MM.1S (cell line): ENCODE measurements at regions not wholly inside any gene's neighbourhood (a gene's known extent, or its start where the extent isn't known, plus 50 kb on each side); places are given as distances from the start of the nearest gene placed in this dataset.
"Not testable (repeated sequence)": the region's sequence is repeated elsewhere in the genome, so short reads cannot be mapped to it uniquely, and the experiment has no call there.

ENCODE experiments used
- DNase-seq: peaks from one replicate; pipeline ENCODE4 v3.0.0-alpha.2; 2015
- H2AFZ ChIP-seq: fragments of 300-600 bp; sonication (generic); 2 replicates; pipeline ENCODE4 v1.6.0; 2016; ENCODE audit warnings: antibody characterized with exemption, low read length
- H3F3A ChIP-seq: fragments of 300-600 bp; sonication (generic); 2 replicates; pipeline ENCODE4 v1.6.1; 2016; ENCODE audit warnings: mild to moderate bottlenecking, antibody characterized with exemption, low read length, moderate library complexity, mixed read lengths; ENCODE audit not compliant: insufficient read depth
- H3K27ac ChIP-seq: fragments of 300-600 bp; sonication (generic); 2 replicates; pipeline ENCODE4 v1.5.1; 2016; ENCODE audit warnings: mild to moderate bottlenecking, low read length
- H3K27me3 ChIP-seq: fragments of 300-600 bp; sonication (generic); replicated peaks from 2 replicates; pipeline ENCODE4 v1.6.0; 2016; ENCODE audit warnings: low read length; ENCODE audit not compliant: insufficient read depth
- H3K36me3 ChIP-seq: fragments of 300-600 bp; sonication (generic); replicated peaks from 2 replicates; pipeline ENCODE4 v1.6.1; 2016; ENCODE audit warnings: mild to moderate bottlenecking, low read length, mixed read lengths; ENCODE audit not compliant: insufficient read depth
- H3K4me1 ChIP-seq: fragments of 300-600 bp; sonication (generic); 2 replicates; pipeline ENCODE4 v1.6.1; 2016; ENCODE audit warnings: low read length, mixed read lengths
- H3K4me2 ChIP-seq: fragments of 300-600 bp; sonication (generic); 2 replicates; pipeline ENCODE4 v1.6.0; 2016; ENCODE audit warnings: low read depth, low read length
- H3K4me3 ChIP-seq: fragments of 300-600 bp; sonication (generic); 2 replicates; pipeline ENCODE4 v1.5.1; 2016; ENCODE audit warnings: low read length, mixed read lengths
- H3K79me2 ChIP-seq: fragments of 300-600 bp; sonication (generic); 2 replicates; pipeline ENCODE4 v1.6.1; 2016; ENCODE audit warnings: mixed run types, low read length, mixed read lengths
- H3K9ac ChIP-seq: fragments of 300-600 bp; sonication (generic); 2 replicates; pipeline ENCODE4 v1.6.1; 2016; ENCODE audit warnings: low read length, mixed read lengths
- H3K9me2 ChIP-seq: fragments of 300-600 bp; sonication (generic); replicated peaks from 2 replicates; pipeline ENCODE4 v1.6.1; 2016; ENCODE audit warnings: mild to moderate bottlenecking, low read length, mixed read lengths; ENCODE audit not compliant: insufficient read depth
- H3K9me3 ChIP-seq: fragments of 300-600 bp; sonication (generic); replicated peaks from 2 replicates; pipeline ENCODE4 v1.6.1; 2016; ENCODE audit warnings: mild to moderate bottlenecking, low read length, mixed read lengths; ENCODE audit not compliant: insufficient read depth
- H4K20me1 ChIP-seq: fragments of 300-600 bp; sonication (generic); 2 replicates; pipeline ENCODE4 v1.6.1; 2016; ENCODE audit warnings: mild to moderate bottlenecking, low read length, moderate library complexity, mixed read lengths; ENCODE audit not compliant: insufficient read depth
- CTCF ChIP-seq: fragments of 300-600 bp; sonication (generic); IDR thresholded peaks from 2 replicates; pipeline ENCODE4 v1.5.1; 2016; ENCODE audit warnings: antibody characterized with exemption, low read length, mixed read lengths
- EZH2 ChIP-seq: fragments of 300-600 bp; sonication (generic); optimal IDR thresholded peaks from 2 replicates; pipeline ENCODE3; 2017; ENCODE audit warnings: low read depth, mild to moderate bottlenecking, antibody characterized with exemption, low read length, mixed read lengths
- EZH2phosphoT487 ChIP-seq: fragments of 300-600 bp; sonication (generic); IDR thresholded peaks from 2 replicates; pipeline ENCODE4 v1.6.1; 2018; ENCODE audit warnings: antibody characterized with exemption, low read length

GRCh38 chr6:169365567-169366257 is 112.1 kb upstream of the THBS2 start:
- Histone ChIP-seq H3K9ac (no peak overlapping the region), H3K4me2 (no peak overlapping the region), H3K4me1 (no peaks in the 10 kb centered on the region), H3F3A (no peaks in the 10 kb centered on the region), H3K4me3 (no peak overlapping the region), H4K20me1 (no peaks in the 10 kb centered on the region), H3K9me3 (no peaks in the 10 kb centered on the region), H3K36me3 (no peaks in the 10 kb centered on the region), H2AFZ (no peak overlapping the region), H3K27ac (no peak overlapping the region), H3K27me3 (no peaks in the 10 kb centered on the region), H3K9me2 (no peaks in the 10 kb centered on the region), H3K79me2 (no peaks in the 10 kb centered on the region)
- DNase-seq, result no peak
- no peak for TF ChIP-seq CTCF
- no peak for TF ChIP-seq EZH2
- TF ChIP-seq EZH2phosphoT487, result no peak

DNA sequence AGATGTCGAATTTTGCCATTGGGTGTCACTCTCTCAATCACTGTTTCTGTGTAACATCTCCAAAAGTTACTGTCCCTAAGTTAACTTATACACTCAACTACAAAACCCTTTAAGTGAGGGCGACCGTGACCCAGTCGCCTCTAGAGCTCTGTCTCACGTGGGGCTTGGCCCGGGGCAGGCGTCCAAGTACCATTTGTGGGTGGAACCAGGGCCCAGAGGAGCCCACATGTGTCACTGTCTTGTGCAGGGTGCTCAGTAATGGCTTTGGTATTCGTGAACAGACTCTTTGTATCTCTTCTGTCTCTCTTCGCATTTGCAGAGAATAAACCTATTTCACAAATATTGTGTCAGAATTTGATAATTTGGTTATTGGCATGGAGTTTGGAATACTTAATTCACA is 109.9 kb upstream of the THBS2 start:
- Histone ChIP-seq H3K79me2 (no peaks in the 10 kb centered on the region), H3K9me3 (no peaks in the 10 kb centered on the region), H3K27me3 (no peaks in the 10 kb centered on the region), H3K4me3 (no peak overlapping the region), H3K27ac (no peak overlapping the region), H3F3A (no peaks in the 10 kb centered on the region), H2AFZ (no peak overlapping the region), H3K4me1 (no peaks in the 10 kb centered on the region), H3K36me3 (no peaks in the 10 kb centered on the region), H3K4me2 (no peak overlapping the region), H4K20me1 (no peaks in the 10 kb centered on the region), H3K9me2 (no peaks in the 10 kb centered on the region), H3K9ac (no peak overlapping the region)
- TF ChIP-seq EZH2phosphoT487 (no peak), CTCF (no peak), EZH2 (no peak)
- DNase-seq, result no peak

- Histone ChIP-seq H3K9ac (no peak overlapping the region), H3K27ac (no peak overlapping the region), H3F3A (no peaks in the 10 kb centered on the region), H3K4me3 (no peak overlapping the region), H3K9me3 (no peaks in the 10 kb centered on the region), H2AFZ (no peak overlapping the region), H3K4me1 (no peaks in the 10 kb centered on the region), H3K36me3 (no peaks in the 10 kb centered on the region), H3K9me2 (no peaks in the 10 kb centered on the region), H3K79me2 (no peaks in the 10 kb centered on the region), H3K27me3 (no peaks in the 10 kb centered on the region), H4K20me1 (no peaks in the 10 kb centered on the region), H3K4me2 (no peak overlapping the region)
- TF ChIP-seq EZH2phosphoT487 (no peak), CTCF (no peak), EZH2 (no peak)
- DNase-seq, result no peak
Measured at GRCh38 chr6:169362501-169363121, 109.0 kb upstream of the THBS2 start.

- H3K79me2 ChIP-seq, H4K20me1 ChIP-seq, H3K9me3 ChIP-seq, H3K4me3 ChIP-seq, H3K4me1 ChIP-seq, H3K27ac ChIP-seq, H3K27me3 ChIP-seq, DNase-seq, H3K9me2 ChIP-seq, H3K36me3 ChIP-seq, H3K4me2 ChIP-seq, H3F3A ChIP-seq, H3K9ac ChIP-seq, H2AFZ ChIP-seq: not testable (repeated sequence)
Measured at GRCh38 chr6:169355001-169355400, 101.4 kb upstream of the THBS2 start.
